OCI-LY3 (cell line): ENCODE measurements at regions not wholly inside any gene's neighbourhood (a gene's known extent, or its start where the extent isn't known, plus 50 kb on each side); places are given as distances from the start of the nearest gene placed in this dataset.

Source experiments
- H2AFZ ChIP-seq: fragments of 200-600, 300-600 bp; shearing (Covaris generic); 2 replicates; pipeline ENCODE4 v1.6.0; 2014; ENCODE audit warnings: antibody characterized with exemption, low read depth, low read length
- H3K27ac ChIP-seq: fragments of 200-600, 300-600 bp; sonication (generic); 2 replicates; pipeline ENCODE4 v1.5.1; 2014; ENCODE audit warnings: mild to moderate bottlenecking, low read length, moderate library complexity, mixed read lengths
- H3K27me3 ChIP-seq: fragments of 200-600, 300-600 bp; sonication (generic); 2 replicates; pipeline ENCODE4 v1.6.1; 2014; ENCODE audit warnings: low read depth, low read length, mixed read lengths
- H3K36me3 ChIP-seq: fragments of 200-600, 300-600 bp; sonication (generic); replicated peaks from 2 replicates; pipeline ENCODE3; 2014; ENCODE audit warnings: low read depth, low read length, mixed read lengths
- H3K4me1 ChIP-seq: fragments of 300-600, 200-600 bp; sonication (generic); 2 replicates; pipeline ENCODE4 v1.6.1; 2014; ENCODE audit warnings: low read length, mixed read lengths
- H3K4me2 ChIP-seq: fragments of 200-600, 300-600 bp; sonication (generic); 2 replicates; pipeline ENCODE4 v1.6.1; 2014; ENCODE audit warnings: low read length, mixed read lengths
- H3K4me3 ChIP-seq: fragments of 300-600, 200-600 bp; sonication (generic); 2 replicates; pipeline ENCODE4 v1.5.1; 2014; ENCODE audit warnings: antibody characterized with exemption, mild to moderate bottlenecking, low read length, moderate library complexity
- H3K79me2 ChIP-seq: fragments of 300-600, 200-600 bp; shearing (Covaris generic); 2 replicates; pipeline ENCODE4 v1.6.1; 2014; ENCODE audit warnings: mild to moderate bottlenecking, low read length, mixed read lengths
- H3K9ac ChIP-seq: fragments of 300-600, 200-600 bp; shearing (Covaris generic); 2 replicates; pipeline ENCODE4 v1.6.0; 2014; ENCODE audit warnings: mild to moderate bottlenecking, low read length, moderate library complexity
- H3K9me3 ChIP-seq: fragments of 200-600, 300-600 bp; shearing (Covaris generic); 2 replicates; pipeline ENCODE4 v1.6.1; 2014; ENCODE audit warnings: low read length, mixed read lengths; ENCODE audit not compliant: insufficient read depth
- H4K20me1 ChIP-seq: fragments of 200-600, 300-600 bp; sonication (generic); 2 replicates; pipeline ENCODE4 v1.6.1; 2016; ENCODE audit warnings: low read length, mixed read lengths; ENCODE audit not compliant: insufficient read depth
- EZH2phosphoT487 ChIP-seq: fragments of 200-600 bp; shearing (Covaris generic); IDR thresholded peaks from 2 replicates; pipeline ENCODE4 v1.6.1; 2018; ENCODE audit warnings: antibody characterized with exemption, mixed run types, low read depth
- TF ChIP-seq, protein P1 (sequence below): fragments of 200-600, 300-600 bp; sonication (generic); IDR thresholded peaks from 2 replicates; pipeline ENCODE4 v1.5.1; 2014; ENCODE audit warnings: antibody characterized with exemption, low read length, low read depth

DNA sequence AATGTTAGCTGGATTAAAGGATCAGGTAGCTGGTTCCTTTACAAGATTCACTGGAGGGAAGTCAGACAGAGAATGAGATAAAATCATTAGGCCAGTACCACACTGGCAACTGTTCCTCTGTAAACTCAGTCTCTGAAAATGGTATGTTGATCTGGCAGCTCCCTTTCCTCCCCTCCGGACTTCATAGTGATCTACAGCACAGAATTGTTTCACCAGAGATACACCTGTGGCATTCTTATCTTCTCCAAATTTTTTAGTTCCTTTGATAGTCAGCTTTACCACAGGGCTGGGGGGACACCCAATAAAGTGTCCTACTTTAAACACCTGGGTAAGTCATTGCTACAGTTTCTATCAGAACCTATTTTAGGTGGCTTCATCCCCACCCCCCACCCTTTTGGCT, 304.3 kb upstream of the KCNH8 start:
- H3K36me3 ChIP-seq = no peaks in the 10 kb centered on the region
- TF ChIP-seq, protein P1, sequence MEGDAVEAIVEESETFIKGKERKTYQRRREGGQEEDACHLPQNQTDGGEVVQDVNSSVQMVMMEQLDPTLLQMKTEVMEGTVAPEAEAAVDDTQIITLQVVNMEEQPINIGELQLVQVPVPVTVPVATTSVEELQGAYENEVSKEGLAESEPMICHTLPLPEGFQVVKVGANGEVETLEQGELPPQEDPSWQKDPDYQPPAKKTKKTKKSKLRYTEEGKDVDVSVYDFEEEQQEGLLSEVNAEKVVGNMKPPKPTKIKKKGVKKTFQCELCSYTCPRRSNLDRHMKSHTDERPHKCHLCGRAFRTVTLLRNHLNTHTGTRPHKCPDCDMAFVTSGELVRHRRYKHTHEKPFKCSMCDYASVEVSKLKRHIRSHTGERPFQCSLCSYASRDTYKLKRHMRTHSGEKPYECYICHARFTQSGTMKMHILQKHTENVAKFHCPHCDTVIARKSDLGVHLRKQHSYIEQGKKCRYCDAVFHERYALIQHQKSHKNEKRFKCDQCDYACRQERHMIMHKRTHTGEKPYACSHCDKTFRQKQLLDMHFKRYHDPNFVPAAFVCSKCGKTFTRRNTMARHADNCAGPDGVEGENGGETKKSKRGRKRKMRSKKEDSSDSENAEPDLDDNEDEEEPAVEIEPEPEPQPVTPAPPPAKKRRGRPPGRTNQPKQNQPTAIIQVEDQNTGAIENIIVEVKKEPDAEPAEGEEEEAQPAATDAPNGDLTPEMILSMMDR = no peak
- TF ChIP-seq EZH2phosphoT487 = no peak
- no peaks in the 10 kb centered on the region for H4K20me1 ChIP-seq
- H3K79me2 ChIP-seq = no peaks in the 10 kb centered on the region
- H2AFZ ChIP-seq = no peak overlapping the region
- H3K4me2 ChIP-seq = peak overlapping the region; percentile 41
- H3K9me3 ChIP-seq = no peaks in the 10 kb centered on the region
- H3K27me3 ChIP-seq = no peaks in the 10 kb centered on the region
- H3K4me1 ChIP-seq = peaks cover 11% of the 10 kb centered on the region
- H3K9ac ChIP-seq = no peak overlapping the region
- no peak overlapping the region for H3K27ac ChIP-seq
- H3K4me3 ChIP-seq = no peak overlapping the region

GRCh38 chr3:18843188-18843587, 305.1 kb upstream of the KCNH8 start:
- Histone ChIP-seq H3K4me2 (no peak overlapping the region), H3K9ac (no peak overlapping the region), H3K9me3 (no peaks in the 10 kb centered on the region), H2AFZ (no peak overlapping the region), H3K27ac (no peak overlapping the region), H3K79me2 (no peaks in the 10 kb centered on the region), H3K4me1 (peaks cover 11% of the 10 kb centered on the region), H3K27me3 (no peaks in the 10 kb centered on the region), H3K36me3 (no peaks in the 10 kb centered on the region), H3K4me3 (no peak overlapping the region), H4K20me1 (no peaks in the 10 kb centered on the region)
- no peak for TF ChIP-seq EZH2phosphoT487
- TF ChIP-seq, protein P1 = no peak

GRCh38 chr3:18841422-18842343, 306.6 kb upstream of the KCNH8 start:
- Histone ChIP-seq H4K20me1 (no peaks in the 10 kb centered on the region), H3K36me3 (no peaks in the 10 kb centered on the region), H3K9me3 (no peaks in the 10 kb centered on the region), H2AFZ (no peak overlapping the region), H3K79me2 (no peaks in the 10 kb centered on the region), H3K27me3 (no peaks in the 10 kb centered on the region), H3K4me1 (peaks cover 11% of the 10 kb centered on the region), H3K4me3 (no peak overlapping the region), H3K4me2 (no peak overlapping the region), H3K27ac (no peak overlapping the region), H3K9ac (no peak overlapping the region)
- TF ChIP-seq EZH2phosphoT487 = no peak

DNA sequence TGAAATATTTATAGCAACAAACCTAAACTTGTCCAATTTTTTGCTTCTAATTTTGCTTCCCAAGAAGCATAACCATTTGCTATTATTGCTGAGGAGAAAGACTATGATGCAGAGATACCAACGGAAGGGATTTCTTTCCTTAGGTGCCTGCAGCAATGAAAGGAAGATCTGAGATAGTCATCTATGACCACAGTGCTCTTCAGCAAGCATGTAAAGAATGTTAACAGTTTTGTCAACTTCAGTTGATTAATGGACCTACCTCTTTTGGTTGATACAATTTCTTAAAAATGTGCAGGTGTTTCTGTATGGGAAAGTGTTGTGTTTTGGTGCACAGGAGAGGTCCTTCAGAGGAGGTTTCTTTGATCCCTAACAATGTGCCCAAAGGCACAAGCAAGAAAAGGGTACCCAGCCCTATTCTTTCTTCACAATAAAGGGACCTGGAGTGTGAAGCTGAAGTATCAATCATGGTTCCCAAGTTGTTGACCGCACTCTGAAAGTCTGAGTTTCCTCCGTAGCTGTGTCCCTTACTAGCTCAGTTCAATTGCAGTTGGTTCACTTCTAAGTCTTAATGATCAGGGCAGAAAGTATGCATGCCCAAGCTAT, 307.7 kb upstream of the KCNH8 start:
- no peaks in the 10 kb centered on the region for H3K9me3 ChIP-seq
- H3K9ac ChIP-seq = no peak overlapping the region
- H3K4me2 ChIP-seq = no peak overlapping the region
- peaks cover 11% of the 10 kb centered on the region for H3K4me1 ChIP-seq
- no peak overlapping the region for H3K4me3 ChIP-seq
- H3K27ac ChIP-seq = no peak overlapping the region
- no peak for TF ChIP-seq EZH2phosphoT487
- TF ChIP-seq, protein P1 = no peak
- H4K20me1 ChIP-seq = no peaks in the 10 kb centered on the region
- H3K36me3 ChIP-seq = no peaks in the 10 kb centered on the region
- H3K27me3 ChIP-seq = no peaks in the 10 kb centered on the region
- H3K79me2 ChIP-seq = no peaks in the 10 kb centered on the region
- no peak overlapping the region for H2AFZ ChIP-seq
